ENCODE measurements at regions not wholly inside any gene's neighbourhood (a gene's known extent, or its start where the extent isn't known, plus 50 kb on each side); places are given as distances from the start of the nearest gene placed in this dataset.
"Not testable (repeated sequence)": the region's sequence is repeated elsewhere in the genome, so short reads cannot be mapped to it uniquely, and the experiment has no call there.

DNA sequence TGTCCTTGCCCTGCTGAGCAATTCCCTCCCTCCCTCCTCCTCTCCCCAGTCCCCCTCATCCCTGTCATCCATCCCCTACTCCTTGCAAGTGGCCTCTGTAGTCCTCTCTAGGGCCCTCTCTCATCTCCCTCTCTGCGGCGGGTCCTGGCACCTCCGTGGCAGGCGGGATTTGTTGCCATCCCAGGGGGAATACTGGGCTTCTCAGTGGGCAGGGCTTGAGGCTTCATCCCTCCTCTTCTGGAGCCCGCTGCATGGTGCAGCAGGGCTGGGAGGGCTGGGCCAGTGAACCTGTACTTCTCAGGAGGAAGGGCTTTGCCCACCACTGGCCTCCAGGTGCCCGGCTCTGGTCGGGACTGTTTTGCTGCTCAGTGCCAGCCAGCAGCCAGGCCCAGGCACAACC, 216.2 kb downstream of the TFCP2L1 start:
- no peaks in the 10 kb centered on the region for H3K36me3 ChIP-seq (replicated peaks; ENCODE audit: insufficient read depth, low read depth)
- peaks cover 19% of the 10 kb centered on the region for H3K27me3 ChIP-seq
- 94% methylated on average over 7 of the region's 7 CpGs for WGBS (ENCODE audit: low lambda C conversion rate, missing lambda C conversion rate)

DNA sequence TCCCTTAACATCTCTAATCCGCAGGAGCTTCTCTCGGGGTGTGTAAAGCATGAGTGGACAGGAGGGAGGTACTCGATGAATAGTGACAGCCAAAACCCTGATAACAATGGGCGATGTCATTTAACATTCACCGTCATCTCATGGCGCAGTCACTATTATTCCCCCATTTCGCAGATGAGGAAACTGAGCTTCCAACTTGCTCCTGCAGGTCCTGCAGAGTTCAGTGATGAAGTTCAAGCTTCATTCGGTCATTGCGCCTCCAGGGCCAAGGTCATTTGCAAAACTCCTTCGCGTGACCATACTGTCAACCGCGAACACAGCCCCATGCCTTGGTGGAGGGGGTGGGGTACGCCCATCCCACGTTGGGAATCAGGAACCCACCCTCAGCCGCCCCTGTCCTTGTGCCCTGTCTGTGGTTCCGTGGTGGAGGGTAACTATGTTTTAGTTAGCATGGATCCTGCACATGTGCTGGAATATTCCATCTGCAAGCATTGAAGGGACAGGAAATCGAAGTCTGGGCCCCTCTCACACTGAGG, 215.5 kb downstream of the TFCP2L1 start:
- Histone ChIP-seq H3K9me2 (replicated peaks; ENCODE audit: insufficient read depth) (no peaks in the 10 kb centered on the region), H3K79me2 (no peaks in the 10 kb centered on the region), H2AFZ (no peak overlapping the region), H3K9me3 (ENCODE audit: low read depth) (no peaks in the 10 kb centered on the region), H3K4me1 (ENCODE audit: insufficient read depth) (no peaks in the 10 kb centered on the region), H3K4me3 (no peak overlapping the region), H3K27me3 (peaks cover 17% of the 10 kb centered on the region), H4K20me1 (ENCODE audit: insufficient read depth, poor library complexity, severe bottlenecking) (no peaks in the 10 kb centered on the region), H3K36me3 (replicated peaks; ENCODE audit: insufficient read depth, low read depth) (no peaks in the 10 kb centered on the region), H3K4me2 (no peak overlapping the region), H3K27ac (no peak overlapping the region)
- TF ChIP-seq, protein P1, sequence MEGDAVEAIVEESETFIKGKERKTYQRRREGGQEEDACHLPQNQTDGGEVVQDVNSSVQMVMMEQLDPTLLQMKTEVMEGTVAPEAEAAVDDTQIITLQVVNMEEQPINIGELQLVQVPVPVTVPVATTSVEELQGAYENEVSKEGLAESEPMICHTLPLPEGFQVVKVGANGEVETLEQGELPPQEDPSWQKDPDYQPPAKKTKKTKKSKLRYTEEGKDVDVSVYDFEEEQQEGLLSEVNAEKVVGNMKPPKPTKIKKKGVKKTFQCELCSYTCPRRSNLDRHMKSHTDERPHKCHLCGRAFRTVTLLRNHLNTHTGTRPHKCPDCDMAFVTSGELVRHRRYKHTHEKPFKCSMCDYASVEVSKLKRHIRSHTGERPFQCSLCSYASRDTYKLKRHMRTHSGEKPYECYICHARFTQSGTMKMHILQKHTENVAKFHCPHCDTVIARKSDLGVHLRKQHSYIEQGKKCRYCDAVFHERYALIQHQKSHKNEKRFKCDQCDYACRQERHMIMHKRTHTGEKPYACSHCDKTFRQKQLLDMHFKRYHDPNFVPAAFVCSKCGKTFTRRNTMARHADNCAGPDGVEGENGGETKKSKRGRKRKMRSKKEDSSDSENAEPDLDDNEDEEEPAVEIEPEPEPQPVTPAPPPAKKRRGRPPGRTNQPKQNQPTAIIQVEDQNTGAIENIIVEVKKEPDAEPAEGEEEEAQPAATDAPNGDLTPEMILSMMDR (IDR thresholded peaks at IDR 0.05; ENCODE audit: poor library complexity): no peak
- TF ChIP-seq EZH2 (IDR thresholded peaks at IDR 0.05; ENCODE audit: borderline replicate concordance) (no peak), EZH2phosphoT487 (IDR thresholded peaks at IDR 0.05; ENCODE audit: low read depth, severe bottlenecking, unreplicated experiment) (no peak)
- DNase-seq (ENCODE audit: low spot score): no peak
- 95% methylated on average over 18 of the region's 18 CpGs for WGBS (ENCODE audit: low lambda C conversion rate, missing lambda C conversion rate)

More for the DNA sequence above, 216.2 kb downstream of the TFCP2L1 start:
- no peaks in the 10 kb centered on the region for H3K79me2 ChIP-seq
- no peaks in the 10 kb centered on the region for H3K9me3 ChIP-seq (ENCODE audit: low read depth)
- no peak overlapping the region for H2AFZ ChIP-seq
- no peak overlapping the region for H3K4me2 ChIP-seq
- no peak for DNase-seq (ENCODE audit: low spot score)
- H4K20me1 ChIP-seq (ENCODE audit: insufficient read depth, poor library complexity, severe bottlenecking): no peaks in the 10 kb centered on the region
- TF ChIP-seq EZH2 (IDR thresholded peaks at IDR 0.05; ENCODE audit: borderline replicate concordance): no peak
- TF ChIP-seq, protein P1 (IDR thresholded peaks at IDR 0.05; ENCODE audit: poor library complexity): no peak
- no peak for TF ChIP-seq EZH2phosphoT487 (IDR thresholded peaks at IDR 0.05; ENCODE audit: low read depth, severe bottlenecking, unreplicated experiment)
- no peak overlapping the region for H3K27ac ChIP-seq
- no peak overlapping the region for H3K4me3 ChIP-seq
- no peaks in the 10 kb centered on the region for H3K9me2 ChIP-seq (replicated peaks; ENCODE audit: insufficient read depth)
- H3K4me1 ChIP-seq (ENCODE audit: insufficient read depth): no peaks in the 10 kb centered on the region

DNA sequence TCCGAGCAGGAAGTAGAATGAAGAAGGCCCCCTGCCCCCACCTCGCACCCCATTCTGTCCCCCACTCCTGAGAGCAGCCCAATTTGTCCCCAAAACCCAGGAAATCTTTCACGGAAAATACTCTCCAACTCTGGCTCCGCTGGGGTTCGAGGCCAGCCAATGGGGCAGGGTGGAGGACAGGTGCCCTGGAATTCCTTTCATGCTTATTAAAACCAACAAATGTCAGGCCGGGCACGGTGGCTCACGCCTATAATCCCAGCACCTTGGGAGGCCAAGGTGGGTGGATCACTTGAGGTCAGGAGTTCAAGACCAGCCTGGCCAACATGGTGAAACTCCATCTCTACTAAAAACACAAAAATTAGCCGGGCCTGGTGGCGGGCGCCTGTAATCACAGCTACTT, 214.9 kb downstream of the TFCP2L1 start:
- not testable (repeated sequence) for H2AFZ ChIP-seq; H4K20me1 ChIP-seq (ENCODE audit: insufficient read depth, poor library complexity, severe bottlenecking); H3K27ac ChIP-seq; H3K4me1 ChIP-seq (ENCODE audit: insufficient read depth); H3K9me3 ChIP-seq (ENCODE audit: low read depth); H3K9me2 ChIP-seq (replicated peaks; ENCODE audit: insufficient read depth); DNase-seq (ENCODE audit: low spot score); H3K4me3 ChIP-seq; H3K36me3 ChIP-seq (replicated peaks; ENCODE audit: insufficient read depth, low read depth); H3K79me2 ChIP-seq; H3K4me2 ChIP-seq
- peaks cover 20% of the 10 kb centered on the region for H3K27me3 ChIP-seq
- WGBS (ENCODE audit: low lambda C conversion rate, missing lambda C conversion rate): 89% methylated on average over 11 of the region's 11 CpGs

DNA sequence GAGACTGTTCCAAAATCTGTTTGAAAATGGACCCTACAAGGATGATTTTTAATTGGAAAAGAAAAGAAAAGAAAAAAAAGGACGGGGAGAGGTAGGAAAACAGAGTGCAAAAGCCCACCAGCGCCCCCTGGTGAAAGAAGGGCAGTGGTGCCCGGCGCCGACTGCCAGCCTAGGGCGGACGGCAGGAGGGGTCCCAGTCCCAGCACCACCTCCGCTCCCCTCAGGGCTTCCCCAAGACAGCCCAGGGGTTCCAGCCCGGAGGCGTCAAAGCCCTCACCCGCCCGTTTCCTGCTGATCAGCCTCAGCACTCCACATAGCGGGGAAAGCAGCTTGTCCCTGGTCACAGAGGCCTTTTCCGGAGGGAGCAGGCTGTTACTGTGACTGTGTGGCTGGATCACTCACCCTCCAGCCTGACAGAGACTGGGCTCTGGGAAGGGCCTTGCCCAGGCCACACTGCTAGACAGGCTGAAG, 213.9 kb downstream of the TFCP2L1 start:
- Histone ChIP-seq H3K79me2 (no peaks in the 10 kb centered on the region), H3K4me2 (no peak overlapping the region), H2AFZ (no peak overlapping the region), H4K20me1 (ENCODE audit: insufficient read depth, poor library complexity, severe bottlenecking) (no peaks in the 10 kb centered on the region), H3K9me3 (ENCODE audit: low read depth) (no peaks in the 10 kb centered on the region), H3K27me3 (peaks cover 30% of the 10 kb centered on the region), H3K36me3 (replicated peaks; ENCODE audit: insufficient read depth, low read depth) (no peaks in the 10 kb centered on the region), H3K4me1 (ENCODE audit: insufficient read depth) (peaks cover 9% of the 10 kb centered on the region), H3K27ac (no peak overlapping the region), H3K9me2 (replicated peaks; ENCODE audit: insufficient read depth) (no peaks in the 10 kb centered on the region), H3K4me3 (no peak overlapping the region)
- 12% methylated on average over 14 of the region's 14 CpGs for WGBS (ENCODE audit: low lambda C conversion rate, missing lambda C conversion rate)
- peak; percentile 83 for DNase-seq (ENCODE audit: low spot score)
- TF ChIP-seq, protein P1 (IDR thresholded peaks at IDR 0.05; ENCODE audit: poor library complexity): peak; percentile 95
- TF ChIP-seq EZH2 (IDR thresholded peaks at IDR 0.05; ENCODE audit: borderline replicate concordance): no peak
